ENCODE measurements at regions not wholly inside any gene's neighbourhood (a gene's known extent, or its start where the extent isn't known, plus 50 kb on each side); places are given as distances from the start of the nearest gene placed in this dataset.
"Not testable (repeated sequence)": the region's sequence is repeated elsewhere in the genome, so short reads cannot be mapped to it uniquely, and the experiment has no call there.

DNA sequence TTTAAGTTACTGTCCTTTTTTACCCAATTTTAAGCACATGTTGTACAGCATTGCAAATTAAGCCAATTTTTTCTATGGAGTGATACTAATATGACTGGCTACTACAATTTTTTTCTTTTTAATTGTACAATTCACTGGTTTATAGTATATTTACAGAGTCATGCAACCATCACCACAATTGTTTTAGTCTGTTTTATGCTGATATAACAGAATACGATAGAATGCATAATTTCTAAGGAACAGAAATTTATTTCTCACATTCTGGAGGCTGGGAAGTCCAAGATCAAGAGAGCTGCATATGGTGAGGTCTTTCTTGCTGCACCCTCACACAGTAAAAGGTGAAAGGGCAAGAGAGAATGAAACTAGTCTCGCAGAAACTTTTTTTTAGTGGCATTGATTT is 125.3 kb downstream of the GLUD2 start:
- no peak for DNase-seq

DNA sequence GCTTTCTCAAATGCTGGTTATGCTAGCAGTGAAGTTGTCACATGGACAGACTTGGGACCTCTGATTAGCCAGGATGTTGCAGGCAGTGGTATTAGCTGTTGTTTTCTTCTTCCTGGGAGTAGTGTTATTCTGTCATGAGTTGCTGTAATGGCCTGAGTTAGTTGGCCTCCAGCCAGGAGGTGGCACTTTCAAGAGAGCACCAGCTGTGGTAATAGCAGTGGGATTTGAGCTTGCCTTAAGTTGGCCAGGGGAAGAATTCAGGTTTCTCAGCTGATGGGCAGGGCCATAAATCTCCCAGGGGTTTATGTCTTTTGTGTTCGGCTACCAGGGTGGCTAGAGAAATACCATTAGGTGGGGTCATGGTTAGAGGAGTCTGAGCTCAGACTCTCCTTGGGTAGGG is 132.6 kb downstream of the GLUD2 start:
- DNase-seq = peak; percentile 7

DNA sequence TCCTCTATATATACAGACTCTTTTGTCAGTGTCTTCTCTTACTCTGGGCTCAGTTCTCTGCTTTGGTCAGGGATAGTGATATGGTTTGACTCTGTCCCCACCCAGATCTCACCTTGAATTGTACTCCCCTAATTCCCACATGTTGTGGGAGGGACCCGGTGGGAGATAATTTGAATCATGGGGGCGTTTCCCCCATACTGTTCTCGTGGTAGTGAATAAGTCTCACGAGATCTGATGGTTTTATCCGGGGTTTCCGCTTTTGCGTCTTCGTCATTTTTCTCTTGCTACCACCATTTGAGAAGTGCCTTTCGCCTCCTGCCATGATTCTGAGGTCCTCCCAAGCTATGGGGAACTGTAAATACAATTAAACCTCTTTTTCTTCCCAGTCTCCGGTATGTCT is 144.4 kb downstream of the GLUD2 start:
- DNase-seq = no peak

DNA sequence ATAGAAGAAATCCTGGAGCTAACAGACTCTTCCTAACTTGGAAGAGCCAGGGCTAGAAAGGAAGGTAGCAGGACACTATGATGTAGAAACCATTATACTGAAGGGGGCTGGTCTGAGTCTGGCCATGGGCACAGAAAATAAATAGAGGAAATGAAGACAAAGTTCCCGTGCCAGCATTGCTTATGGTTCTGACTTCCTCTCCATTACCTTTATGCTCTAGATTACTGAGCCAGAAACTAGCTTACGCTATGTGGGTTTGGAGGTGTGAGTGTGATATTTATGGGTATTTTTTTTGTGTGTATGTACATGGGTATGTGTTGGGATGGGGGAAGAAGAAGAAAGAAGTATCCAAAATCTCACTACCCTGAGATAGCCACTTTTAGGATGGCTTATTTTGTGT is 148.3 kb downstream of the GLUD2 start:
- no peak for DNase-seq

DNA sequence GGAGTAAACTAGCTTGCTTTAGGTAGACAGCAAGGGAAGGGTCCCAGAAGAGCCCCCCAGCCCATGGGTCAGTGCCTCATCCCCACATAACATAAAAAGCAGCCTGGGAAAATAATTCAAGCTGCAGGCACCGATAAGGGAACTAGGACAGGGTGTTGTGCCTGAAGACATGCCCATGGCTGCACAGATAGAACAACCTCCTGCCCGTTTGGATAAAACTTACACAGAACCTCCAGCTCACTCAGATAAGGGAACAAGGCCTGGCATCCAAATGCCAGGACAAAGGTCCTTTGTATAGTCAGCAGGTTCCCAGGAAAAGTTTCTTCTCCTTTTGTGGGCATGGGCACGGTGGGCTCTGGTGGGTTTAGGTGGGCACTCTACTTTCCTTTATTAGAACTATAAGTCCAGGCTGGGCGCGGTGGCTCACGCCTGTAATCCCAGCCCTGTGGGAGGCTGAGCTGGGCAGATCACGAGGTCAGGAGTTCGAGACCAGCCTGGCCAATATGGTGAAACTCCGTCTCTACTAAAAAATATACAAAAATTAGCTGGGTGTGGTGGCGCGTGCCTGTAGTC is 149.5 kb downstream of the GLUD2 start:
- DNase-seq = not testable (repeated sequence)

DNA sequence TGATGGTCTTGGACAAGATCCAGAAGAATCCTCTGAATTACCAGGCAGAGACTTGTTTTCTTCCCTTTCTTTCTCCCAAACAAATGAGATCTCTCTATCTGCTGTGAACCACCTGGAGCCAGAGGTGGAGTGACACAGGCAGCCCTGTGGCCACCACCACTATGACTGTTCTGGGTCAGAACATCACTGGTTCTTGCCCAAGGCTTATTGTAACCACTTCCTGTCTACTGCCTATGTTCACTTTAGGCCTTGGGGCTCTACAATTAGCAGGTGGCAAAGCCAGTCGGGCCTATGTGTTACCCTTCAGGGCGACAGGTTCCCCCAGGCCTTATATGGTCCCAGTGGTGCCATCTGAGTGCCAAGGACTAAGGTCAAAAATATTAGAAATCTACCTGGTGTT is 161.2 kb downstream of the GLUD2 start:
- DNase-seq = no peak

DNA sequence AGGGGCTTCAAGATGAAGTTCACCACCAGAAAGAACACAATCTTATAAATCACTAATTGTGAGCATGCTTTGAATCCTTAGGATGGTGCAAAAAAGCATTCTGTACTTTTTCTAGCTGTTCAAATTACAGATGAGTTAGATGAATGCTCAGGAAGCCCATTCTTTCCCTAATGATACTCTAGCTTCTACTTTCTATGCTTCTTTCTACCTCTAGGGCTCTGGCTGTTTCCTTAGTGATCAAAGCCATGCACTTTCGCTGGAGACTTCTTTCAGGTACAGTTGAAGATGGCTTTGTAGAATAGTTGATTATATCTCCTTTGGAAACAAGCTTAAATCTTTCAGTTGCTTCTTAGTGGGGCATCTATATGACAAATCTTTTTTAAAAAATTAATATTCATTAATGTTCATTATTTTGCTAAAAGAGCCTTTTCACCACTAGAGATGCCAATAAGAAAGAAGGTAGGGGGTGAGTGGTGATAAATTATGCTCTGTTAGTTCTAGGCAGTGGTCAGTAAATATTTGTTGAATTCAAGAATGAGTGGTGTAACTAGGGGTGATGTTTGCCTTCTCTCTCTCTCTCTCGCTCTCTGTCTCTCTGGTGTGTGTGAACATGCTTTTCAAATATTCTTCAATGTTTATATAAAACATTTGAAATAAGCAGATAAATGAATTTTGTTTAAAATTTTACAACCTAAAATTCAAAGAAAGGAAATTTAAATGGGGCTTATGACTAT is 169.4 kb downstream of the GLUD2 start:
- no peak for DNase-seq

DNA sequence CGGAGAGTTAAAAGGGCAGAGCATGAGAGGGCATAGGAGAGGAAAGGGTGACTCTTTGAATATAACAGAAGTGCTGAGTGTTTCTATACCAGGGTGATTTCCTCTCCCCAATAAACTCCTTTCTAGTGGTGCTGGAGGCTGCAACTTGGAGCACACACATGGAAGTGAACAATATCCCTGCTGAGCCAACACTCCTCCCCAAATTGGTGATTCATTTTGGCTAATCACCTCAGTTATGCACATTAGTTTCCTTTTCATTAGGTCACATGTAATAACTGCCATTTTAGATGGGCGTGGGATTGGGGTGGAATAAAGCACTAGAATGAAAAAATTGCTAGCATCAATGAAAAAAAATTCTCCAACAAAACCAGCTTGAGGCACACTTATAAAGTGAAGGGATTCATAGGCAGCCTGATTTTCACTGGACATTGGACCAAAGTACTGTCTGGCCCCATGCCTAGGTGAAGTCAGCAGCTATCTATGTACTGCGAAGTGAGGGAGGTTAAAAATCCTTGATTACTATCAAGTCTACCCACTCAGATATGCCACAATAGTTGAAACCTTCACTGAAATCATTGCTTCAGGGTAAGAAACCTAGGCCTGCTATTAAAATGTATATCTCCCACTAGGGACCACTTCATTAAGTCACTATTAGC is 174.0 kb downstream of the GLUD2 start:
- no peak for DNase-seq

DNA sequence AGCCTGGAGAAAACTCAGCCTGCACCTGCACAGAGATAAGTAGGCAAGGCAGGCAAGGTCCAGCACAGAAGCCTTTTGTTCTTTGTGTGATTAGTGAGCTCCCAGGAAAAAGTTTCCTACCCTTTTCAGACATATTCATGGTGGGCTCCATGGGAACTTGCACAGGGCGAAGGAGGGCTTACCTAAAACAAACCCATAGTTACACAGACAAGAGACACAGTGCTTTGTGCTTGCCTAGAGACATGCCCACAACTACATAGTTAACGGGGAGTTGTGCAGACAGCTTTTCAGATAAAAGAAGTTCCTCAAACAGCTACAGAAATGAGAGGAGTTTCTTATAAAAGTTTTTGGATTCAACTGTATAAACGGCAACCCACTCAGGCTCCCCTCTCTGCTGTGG is 180.5 kb downstream of the GLUD2 start:
- DNase-seq = no peak

DNA sequence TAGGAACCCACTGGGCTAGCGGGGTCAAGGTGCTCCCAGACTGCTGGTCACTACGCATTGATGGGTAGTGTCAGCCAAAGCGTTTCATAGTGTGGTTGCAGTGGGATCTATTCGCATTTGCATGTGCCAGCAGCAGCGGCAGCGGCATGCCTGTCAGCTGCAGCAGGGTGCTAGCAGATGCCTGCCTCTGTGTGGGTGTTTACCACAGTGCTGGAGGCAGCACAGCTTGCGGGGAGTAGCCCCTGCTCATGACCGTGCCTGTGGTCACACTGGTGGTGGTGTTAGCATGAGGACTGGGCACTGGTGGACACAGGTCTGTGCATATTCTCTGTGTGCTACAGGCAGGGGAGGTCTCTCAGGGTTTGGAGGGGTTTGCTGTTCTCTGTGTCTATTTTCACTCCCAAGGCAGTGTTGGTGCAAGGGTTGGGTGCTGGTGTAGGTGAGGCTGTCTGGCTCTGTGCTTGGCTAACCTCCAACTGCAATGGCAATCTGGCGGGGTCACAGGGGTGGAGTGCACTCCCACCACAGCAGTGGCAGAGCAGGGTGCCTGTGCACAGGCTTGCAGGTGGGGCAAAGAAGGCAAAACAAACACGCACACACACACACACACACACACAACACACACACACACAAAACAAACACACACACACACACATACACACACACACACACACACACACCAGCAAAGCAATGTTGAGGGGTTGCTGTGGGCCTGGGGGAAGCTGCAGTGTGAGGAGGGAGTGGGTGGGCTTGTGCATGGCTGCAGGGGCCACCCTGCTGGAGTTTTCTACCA is 184.4 kb downstream of the GLUD2 start:
- no peak for DNase-seq

DNA sequence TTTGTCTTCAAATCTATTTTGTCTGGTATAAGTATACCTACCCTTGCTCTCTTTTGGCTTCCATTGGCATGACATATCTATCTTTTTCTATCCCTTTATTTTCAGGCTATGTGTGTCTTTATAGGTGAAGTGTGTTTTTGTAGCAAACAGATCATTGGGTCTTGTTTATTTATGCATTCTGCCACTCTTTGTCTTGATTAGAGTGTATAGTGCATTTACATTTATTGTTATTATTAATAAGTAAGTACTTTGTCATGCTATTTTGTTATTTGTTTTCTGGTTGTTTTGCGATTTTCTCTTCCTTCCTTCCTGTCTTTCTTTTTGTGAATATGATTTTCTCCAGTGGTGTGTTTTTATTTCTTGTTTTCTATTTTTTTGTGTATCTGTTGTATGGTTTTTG is 188.6 kb downstream of the GLUD2 start:
- DNase-seq = no peak

DNA sequence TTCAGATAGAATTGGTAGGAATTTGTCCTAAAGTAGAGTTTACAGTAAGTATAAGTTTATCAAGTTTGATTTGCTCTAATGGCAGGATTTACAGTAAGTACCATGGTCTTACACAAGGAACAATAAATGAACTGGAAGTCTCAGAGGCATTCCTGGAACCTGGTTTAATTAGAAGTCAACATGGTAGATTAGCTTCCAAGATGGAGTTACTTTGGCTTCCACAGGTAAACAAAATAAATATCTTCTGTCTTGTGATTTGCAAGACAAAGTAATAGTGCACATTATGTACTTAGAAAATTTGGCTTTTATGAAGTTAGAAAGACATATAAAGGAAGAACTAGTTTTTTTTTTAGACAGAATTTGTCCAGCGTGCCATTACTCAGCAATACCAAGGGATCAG is 190.7 kb downstream of the GLUD2 start:
- no peak for DNase-seq

DNA sequence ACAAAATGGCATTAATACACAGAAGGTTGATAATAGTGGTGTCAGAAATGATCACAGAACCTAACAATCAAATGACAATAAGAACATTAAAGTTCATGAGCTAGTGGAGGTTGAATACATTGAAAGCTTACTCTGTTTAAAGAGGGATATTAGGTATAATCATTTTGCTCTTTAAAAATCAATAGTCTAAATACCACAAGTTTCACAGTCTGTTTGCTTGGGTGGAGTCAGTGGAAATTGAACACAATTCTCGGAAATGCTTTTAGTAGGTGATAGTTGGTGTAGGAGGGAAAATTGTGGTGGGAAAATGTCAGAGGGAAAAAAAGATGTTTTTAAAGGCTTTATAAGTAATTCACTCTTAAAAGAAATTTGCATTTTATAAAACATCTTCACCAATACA is 197.1 kb downstream of the GLUD2 start:
- no peak for DNase-seq

DNA sequence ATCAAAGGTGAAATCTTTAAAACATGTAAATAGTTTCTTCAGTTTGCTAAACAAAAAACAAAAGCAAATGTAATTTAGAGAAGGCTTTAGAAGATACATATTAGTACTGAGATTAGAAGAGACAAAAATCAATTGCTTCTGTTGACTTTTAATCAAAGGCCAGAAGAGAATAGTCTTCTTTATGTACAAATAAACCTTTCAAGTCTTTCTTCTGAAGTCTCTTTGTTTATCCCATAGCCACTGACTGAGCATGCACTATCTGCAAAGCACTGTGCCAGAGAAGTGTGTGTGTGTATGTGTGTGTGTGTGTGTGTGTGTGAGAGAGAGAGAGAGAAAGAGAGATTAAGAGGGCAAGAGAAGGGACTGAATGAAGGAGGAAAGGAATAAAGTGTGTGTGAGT is 198.4 kb downstream of the GLUD2 start:
- no peak for DNase-seq

DNA sequence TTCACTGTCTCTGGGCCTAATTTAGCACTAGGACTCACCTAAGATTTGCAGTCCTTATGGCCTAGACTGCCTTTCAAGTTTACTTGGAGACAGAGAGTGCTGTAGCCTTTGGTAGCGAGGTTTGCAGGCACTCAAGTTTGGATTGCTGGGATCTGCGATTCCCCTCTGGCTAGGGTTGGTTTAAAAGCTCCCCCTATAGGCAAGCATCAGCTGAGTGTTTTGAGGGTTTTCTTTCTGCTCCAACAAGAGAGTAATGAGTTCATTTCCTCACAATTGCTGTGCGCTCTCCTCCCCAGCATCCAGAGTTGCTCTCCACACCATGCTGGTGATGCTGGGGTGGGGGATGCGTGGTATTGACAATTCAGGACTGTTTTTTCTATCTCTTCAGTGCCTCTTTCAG is 206.9 kb downstream of the GLUD2 start:
- no peak for DNase-seq

DNA sequence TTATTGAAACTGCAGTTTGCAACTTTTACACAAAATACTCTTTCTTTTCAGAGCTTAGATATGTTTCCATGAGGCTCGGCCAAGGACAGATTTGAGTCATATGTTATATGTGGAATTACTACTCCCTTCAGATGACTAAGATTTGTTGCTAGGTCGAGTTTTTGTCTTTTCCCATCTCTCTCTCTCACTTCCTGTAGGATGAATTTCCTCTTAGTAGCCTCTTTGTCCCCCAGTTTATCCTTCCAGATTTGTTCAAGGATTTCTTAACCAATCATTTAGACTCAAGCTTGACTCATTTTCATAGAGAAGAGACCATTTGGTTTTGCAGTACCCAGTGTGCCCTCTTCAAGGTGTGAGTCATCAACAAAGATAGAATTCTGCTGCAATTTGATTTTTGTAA is 209.2 kb downstream of the GLUD2 start:
- no peak for DNase-seq

DNA sequence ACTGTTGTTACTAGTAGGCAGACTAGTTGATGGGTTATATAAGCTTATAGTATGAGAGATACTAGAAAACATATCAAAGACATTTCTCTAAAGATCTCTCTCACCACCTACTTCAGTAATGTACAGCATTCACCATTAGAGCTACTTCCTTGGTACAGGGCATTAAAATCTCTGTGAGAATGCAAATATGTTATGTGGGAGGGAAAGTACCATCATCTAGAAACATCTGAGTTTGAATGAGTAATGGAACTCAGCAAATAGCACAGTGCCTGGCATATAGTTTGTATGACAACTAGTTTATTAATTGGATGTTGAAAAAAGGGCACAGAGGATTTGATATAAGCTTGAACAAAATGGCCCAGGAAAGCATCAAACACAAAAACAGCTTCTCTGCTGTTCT is 211.1 kb downstream of the GLUD2 start:
- DNase-seq = no peak

DNA sequence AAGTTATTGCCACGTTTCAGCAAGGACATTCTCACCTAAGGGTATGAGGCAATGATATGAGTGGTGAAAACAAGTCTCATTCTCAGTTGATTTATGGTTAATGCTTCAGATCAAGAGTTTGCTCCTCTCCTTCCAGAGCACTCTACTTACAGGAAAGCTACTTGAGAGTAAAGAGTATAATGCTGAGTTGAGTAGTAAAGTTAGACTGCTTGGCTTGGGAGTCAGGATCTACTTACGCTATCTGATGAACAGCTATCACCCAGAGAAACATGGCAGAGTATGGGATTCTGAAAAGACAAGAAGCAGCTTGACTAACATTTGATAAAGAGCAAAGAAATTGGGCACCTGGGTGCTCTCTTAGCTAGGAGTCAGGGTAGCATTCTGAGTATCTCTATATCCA is 211.8 kb downstream of the GLUD2 start:
- DNase-seq = no peak

DNA sequence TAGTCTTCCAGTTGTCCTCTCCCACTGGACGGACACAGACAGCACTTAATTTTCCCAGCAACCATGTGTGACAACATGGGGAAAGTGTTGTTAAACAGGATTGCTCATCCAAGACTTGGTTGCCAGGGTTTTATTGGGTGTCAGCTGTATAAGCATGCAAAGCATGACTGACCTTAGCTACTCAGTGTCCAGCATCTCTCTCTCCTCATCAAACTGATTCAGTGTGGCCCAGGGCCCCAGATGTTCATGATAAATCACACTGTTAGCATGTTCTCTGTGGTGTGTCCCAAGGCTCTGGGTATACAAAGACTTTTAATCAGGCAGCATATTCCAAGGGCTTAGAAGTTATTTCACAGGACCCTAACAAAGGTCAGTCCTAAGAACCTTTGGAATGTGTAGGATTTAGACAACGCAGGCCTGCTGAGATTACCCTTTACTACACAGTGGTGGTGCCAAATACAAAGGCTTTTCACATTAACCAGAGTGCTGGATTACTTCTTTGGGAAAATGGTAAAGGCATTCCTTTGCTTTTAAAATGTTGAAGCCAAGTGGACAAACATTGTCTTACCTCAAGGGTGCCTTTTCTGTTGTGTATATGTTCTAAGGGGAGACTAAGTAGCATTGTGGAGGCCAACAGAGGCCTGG is 213.3 kb downstream of the GLUD2 start:
- no peak for DNase-seq

DNA sequence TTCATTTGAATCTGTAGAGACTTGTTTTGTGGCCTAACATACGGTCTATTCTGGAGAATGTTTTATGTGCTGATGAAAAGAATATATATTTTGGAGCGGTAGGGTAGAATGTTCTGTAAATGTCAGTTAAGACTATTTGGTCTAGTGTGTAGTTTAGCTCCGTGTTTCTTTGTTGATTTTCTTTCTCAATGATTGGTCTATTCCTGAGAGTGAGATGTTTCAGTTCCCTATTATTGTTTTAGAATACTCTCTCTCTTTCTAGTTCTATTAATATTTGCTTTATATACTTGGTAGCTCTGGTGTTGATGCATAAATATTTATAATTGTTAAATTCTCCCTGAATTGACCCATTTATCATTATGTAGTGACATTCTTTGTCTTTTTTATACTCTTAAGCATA is 236.5 kb downstream of the GLUD2 start:
- no peak for DNase-seq

DNA sequence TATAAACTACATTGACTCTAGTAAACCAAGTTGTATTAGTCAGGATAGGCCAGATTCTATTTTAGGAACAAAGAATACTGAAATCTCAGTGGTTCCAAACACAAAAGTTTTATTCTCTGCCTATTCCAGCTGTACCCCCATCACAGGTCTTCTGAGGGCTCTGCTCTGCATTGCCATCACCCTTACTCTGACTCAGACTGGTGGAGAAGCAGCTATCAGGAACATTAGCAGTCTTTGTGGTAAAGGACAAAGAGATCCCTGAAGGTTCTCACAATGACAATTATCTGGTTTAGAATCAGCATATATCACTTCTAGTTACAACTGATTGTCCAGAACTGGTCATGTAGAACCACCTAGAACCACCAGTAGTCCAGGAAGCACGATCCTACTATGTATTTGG is 251.1 kb downstream of the GLUD2 start:
- DNase-seq = no peak

DNA sequence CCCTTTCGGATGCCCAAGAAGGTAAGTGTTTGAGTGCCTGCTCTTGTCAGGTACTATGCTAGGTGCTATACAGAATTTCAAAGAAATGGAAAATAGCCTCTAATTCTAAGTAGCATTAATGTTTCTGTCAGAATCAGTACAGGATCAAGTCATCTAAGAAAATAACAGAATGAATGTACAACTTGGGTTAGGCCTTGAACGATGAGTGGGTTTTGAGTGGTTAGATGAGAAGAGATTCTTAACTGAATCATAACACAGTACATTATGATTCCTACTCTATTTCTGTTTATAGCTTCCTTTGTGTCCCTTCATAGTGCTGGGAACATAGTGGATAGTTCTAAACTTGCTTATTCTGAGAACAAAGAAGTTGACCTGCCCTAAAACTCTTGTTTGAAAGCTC is 253.9 kb downstream of the GLUD2 start:
- DNase-seq = no peak

DNA sequence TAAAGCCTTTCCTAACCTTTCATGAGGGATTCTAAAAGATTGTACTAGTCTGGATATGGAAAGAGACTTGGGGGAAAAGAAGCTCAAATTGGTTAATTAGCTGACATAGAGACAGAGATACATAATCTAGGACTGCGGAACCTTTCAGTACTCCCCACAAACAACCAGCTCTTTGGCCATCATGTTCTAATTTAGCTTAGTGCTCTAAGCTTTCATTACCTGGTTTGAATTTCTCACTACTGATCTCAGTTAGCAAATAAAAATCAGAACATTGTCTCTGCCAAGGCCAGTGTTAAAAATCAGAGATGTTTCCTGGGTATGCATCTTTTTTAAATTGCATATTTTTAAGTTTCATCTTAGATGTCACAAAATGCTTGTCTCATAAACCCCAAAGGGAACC is 254.4 kb downstream of the GLUD2 start:
- DNase-seq = no peak
